Panc1 (cell line): ENCODE measurements at regions not wholly inside any gene's neighbourhood (a gene's known extent, or its start where the extent isn't known, plus 50 kb on each side); places are given as distances from the start of the nearest gene placed in this dataset.

Experiments
- POLR2AphosphoS5 ChIP-seq: IDR thresholded peaks from 2 replicates; pipeline ENCODE4 v1.6.1; 2012; ENCODE audit warnings: mild to moderate bottlenecking, low read depth, low read length, moderate library complexity
- SIN3A ChIP-seq: IDR thresholded peaks from 2 replicates; pipeline ENCODE4 v1.6.1; 2012; ENCODE audit warnings: low read depth, mild to moderate bottlenecking, low read length, moderate library complexity, borderline replicate concordance; ENCODE audit not compliant: insufficient read depth
- TF ChIP-seq, protein P1 (sequence below): fragments of 450-650 bp; IDR thresholded peaks from 2 replicates; pipeline ENCODE4 v1.5.1; 2017; ENCODE audit warnings: mild to moderate bottlenecking
- TF ChIP-seq, protein P2 (sequence below), 2 experiments: IDR thresholded peaks; 2 replicates each; pipeline ENCODE4 v1.6.1; 2011 to 2012; ENCODE audit warnings: low read depth in 2 of 2, control low read depth in 1 of 2, low read length in 1 of 2, mild to moderate bottlenecking in 1 of 2, moderate library complexity in 1 of 2; ENCODE audit not compliant: insufficient read depth in 1 of 2

DNA sequence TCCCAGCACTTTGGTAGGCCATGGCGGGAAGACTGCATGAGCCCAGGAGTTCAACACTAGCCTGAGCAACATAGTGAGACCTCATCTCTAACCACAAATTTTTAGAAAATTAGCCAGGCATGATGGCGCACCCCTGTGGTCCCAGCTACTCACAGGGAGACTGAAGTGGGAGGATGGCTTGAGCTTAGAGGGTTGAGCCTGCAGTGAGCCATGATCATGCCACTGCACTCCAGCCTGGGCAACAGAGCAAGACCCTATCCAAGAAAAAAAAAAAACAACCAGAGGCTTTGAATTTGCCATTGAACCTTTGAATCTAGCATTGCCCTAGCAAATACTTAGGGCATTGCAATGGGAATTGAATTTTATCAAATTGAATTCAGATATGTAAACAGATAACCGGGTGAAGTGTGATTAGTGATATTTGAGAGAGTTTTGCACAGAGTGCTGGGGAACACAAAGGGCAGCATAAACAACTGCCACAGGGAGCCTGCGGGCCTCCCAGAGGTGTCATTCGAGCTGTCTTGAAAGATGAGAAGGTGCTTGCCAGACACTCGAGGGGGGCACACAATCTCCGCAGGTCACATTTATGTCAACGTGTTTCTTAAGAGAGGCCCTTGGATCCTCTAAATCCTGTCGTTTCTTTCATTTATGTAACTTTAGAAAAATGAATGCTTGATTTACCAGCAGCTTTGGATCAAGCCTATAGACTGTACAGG lies 200.3 kb downstream of the AASDH start:
- TF ChIP-seq, protein P1, sequence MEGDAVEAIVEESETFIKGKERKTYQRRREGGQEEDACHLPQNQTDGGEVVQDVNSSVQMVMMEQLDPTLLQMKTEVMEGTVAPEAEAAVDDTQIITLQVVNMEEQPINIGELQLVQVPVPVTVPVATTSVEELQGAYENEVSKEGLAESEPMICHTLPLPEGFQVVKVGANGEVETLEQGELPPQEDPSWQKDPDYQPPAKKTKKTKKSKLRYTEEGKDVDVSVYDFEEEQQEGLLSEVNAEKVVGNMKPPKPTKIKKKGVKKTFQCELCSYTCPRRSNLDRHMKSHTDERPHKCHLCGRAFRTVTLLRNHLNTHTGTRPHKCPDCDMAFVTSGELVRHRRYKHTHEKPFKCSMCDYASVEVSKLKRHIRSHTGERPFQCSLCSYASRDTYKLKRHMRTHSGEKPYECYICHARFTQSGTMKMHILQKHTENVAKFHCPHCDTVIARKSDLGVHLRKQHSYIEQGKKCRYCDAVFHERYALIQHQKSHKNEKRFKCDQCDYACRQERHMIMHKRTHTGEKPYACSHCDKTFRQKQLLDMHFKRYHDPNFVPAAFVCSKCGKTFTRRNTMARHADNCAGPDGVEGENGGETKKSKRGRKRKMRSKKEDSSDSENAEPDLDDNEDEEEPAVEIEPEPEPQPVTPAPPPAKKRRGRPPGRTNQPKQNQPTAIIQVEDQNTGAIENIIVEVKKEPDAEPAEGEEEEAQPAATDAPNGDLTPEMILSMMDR: no peak
- TF ChIP-seq SIN3A: no peak
- no peak for TF ChIP-seq POLR2AphosphoS5
- TF ChIP-seq, protein P2, sequence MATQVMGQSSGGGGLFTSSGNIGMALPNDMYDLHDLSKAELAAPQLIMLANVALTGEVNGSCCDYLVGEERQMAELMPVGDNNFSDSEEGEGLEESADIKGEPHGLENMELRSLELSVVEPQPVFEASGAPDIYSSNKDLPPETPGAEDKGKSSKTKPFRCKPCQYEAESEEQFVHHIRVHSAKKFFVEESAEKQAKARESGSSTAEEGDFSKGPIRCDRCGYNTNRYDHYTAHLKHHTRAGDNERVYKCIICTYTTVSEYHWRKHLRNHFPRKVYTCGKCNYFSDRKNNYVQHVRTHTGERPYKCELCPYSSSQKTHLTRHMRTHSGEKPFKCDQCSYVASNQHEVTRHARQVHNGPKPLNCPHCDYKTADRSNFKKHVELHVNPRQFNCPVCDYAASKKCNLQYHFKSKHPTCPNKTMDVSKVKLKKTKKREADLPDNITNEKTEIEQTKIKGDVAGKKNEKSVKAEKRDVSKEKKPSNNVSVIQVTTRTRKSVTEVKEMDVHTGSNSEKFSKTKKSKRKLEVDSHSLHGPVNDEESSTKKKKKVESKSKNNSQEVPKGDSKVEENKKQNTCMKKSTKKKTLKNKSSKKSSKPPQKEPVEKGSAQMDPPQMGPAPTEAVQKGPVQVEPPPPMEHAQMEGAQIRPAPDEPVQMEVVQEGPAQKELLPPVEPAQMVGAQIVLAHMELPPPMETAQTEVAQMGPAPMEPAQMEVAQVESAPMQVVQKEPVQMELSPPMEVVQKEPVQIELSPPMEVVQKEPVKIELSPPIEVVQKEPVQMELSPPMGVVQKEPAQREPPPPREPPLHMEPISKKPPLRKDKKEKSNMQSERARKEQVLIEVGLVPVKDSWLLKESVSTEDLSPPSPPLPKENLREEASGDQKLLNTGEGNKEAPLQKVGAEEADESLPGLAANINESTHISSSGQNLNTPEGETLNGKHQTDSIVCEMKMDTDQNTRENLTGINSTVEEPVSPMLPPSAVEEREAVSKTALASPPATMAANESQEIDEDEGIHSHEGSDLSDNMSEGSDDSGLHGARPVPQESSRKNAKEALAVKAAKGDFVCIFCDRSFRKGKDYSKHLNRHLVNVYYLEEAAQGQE (IDR thresholded peaks at IDR 0.05; ENCODE audit: insufficient read depth in 1 of 2, low read depth in 2 of 2, low read length in 1 of 2): no peak
